Liver (tissue), 8 donors: ENCODE measurements at regions not wholly inside any gene's neighbourhood (a gene's known extent, or its start where the extent isn't known, plus 50 kb on each side); places are given as distances from the start of the nearest gene placed in this dataset.

Experiments used
- DNase-seq: peaks from one replicate; pipeline ENCODE4 v3.0.0-alpha.2; 2017; ENCODE audit warnings: low spot score
- H3K27ac ChIP-seq, 2 donors: one replicate each; pipeline ENCODE4 v1.7.0; 2013; ENCODE audit warnings: inconsistent platforms in 2 of 2, low read length in 2 of 2, control low read depth in 1 of 2, low read depth in 1 of 2, mild to moderate bottlenecking in 1 of 2
- H3K27me3 ChIP-seq, 4 donors: one replicate each; pipeline versions ENCODE4 v1.6.1 to v1.7.0; 2013; ENCODE audit warnings: low read length in 3 of 4, inconsistent platforms in 1 of 4, mild to moderate bottlenecking in 1 of 4, moderate library complexity in 1 of 4; ENCODE audit not compliant: control insufficient read depth in 4 of 4, insufficient read depth in 4 of 4
- H3K36me3 ChIP-seq, 4 donors: one replicate each; pipeline versions ENCODE4 v1.6.1 to v1.7.0; 2013; ENCODE audit warnings: low read length in 3 of 4, mild to moderate bottlenecking in 3 of 4, low read depth in 1 of 4, moderate library complexity in 1 of 4; ENCODE audit not compliant: control insufficient read depth in 4 of 4, insufficient read depth in 3 of 4
- H3K4me1 ChIP-seq, 4 donors: one replicate each; pipeline versions ENCODE4 v1.6.1 to v1.7.0; 2013; ENCODE audit warnings: low read length in 3 of 4, mild to moderate bottlenecking in 3 of 4, moderate library complexity in 1 of 4; ENCODE audit not compliant: control insufficient read depth in 4 of 4, insufficient read depth in 4 of 4
- H3K4me3 ChIP-seq, 3 donors: one replicate each; pipeline versions ENCODE4 v1.6.1 to v1.7.0; 2013; ENCODE audit warnings: low read length in 3 of 3, control low read depth in 1 of 3, low read depth in 1 of 3, mild to moderate bottlenecking in 1 of 3
- H3K9ac ChIP-seq, 2 donors: one replicate each; pipeline ENCODE4 v1.7.0; 2013; ENCODE audit warnings: low read length in 2 of 2, mild to moderate bottlenecking in 2 of 2, moderate library complexity in 2 of 2, control low read depth in 1 of 2, low read depth in 1 of 2
- H3K9me3 ChIP-seq, 4 donors: one replicate each; pipeline versions ENCODE4 v1.6.1 to v1.7.0; 2013; ENCODE audit warnings: low read length in 3 of 4; ENCODE audit not compliant: control insufficient read depth in 4 of 4
- ATF3 ChIP-seq: IDR thresholded peaks from 2 replicates; pipeline ENCODE4 v1.6.1; 2016; ENCODE audit warnings: antibody characterized with exemption
- CTCF ChIP-seq: fragments of 150-350 bp; IDR thresholded peaks from 2 replicates; pipeline ENCODE4 v1.5.1; 2017; ENCODE audit warnings: improper control_type of control experiment, low read depth, low read length; ENCODE audit not compliant: missing input control
- EGR1 ChIP-seq, 2 donors: IDR thresholded peaks; 2 replicates each; pipeline ENCODE4 v1.6.1; 2016 to 2018; ENCODE audit warnings: antibody characterized with exemption in 2 of 2, low read depth in 2 of 2
- FOXA1 ChIP-seq: IDR thresholded peaks from 2 replicates; pipeline ENCODE4 v1.6.1; 2016; ENCODE audit warnings: antibody characterized with exemption
- FOXA2 ChIP-seq: IDR thresholded peaks from 2 replicates; pipeline ENCODE4 v1.6.1; 2016; ENCODE audit warnings: antibody characterized with exemption
- GABPA ChIP-seq, 2 donors: IDR thresholded peaks in 1 of 2; conservative IDR thresholded peaks in 1 of 2; 2 replicates each; pipeline ENCODE4 v1.6.1; 2016; ENCODE audit warnings: antibody characterized with exemption in 2 of 2, mild to moderate bottlenecking in 1 of 2, moderate library complexity in 1 of 2
- HNF4A ChIP-seq, 2 donors: conservative IDR thresholded peaks; 2 replicates each; pipeline ENCODE4 v1.6.1; 2016; ENCODE audit warnings: antibody characterized with exemption in 2 of 2, mild to moderate bottlenecking in 2 of 2
- HNF4G ChIP-seq: IDR thresholded peaks from 2 replicates; pipeline ENCODE4 v1.6.1; 2016; ENCODE audit warnings: antibody characterized with exemption
- JUND ChIP-seq, 2 donors: IDR thresholded peaks; 2 replicates each; pipeline ENCODE4 v1.6.1; 2016; ENCODE audit warnings: antibody characterized with exemption in 2 of 2
- MAX ChIP-seq: IDR thresholded peaks from 2 replicates; pipeline ENCODE4 v1.6.1; 2016; ENCODE audit warnings: antibody characterized with exemption
- RAD21 ChIP-seq, 2 donors: IDR thresholded peaks; 2 replicates each; pipeline ENCODE4 v1.6.1; 2016; ENCODE audit warnings: antibody characterized with exemption in 2 of 2, mild to moderate bottlenecking in 2 of 2
- REST ChIP-seq: IDR thresholded peaks from 2 replicates; pipeline ENCODE4 v1.6.1; 2016; ENCODE audit warnings: antibody characterized with exemption, mild to moderate bottlenecking
- RXRA ChIP-seq, 2 donors: IDR thresholded peaks; 2 replicates each; pipeline ENCODE4 v1.6.1; 2017 to 2018; ENCODE audit warnings: antibody characterized with exemption in 2 of 2, mild to moderate bottlenecking in 1 of 2
- SP1 ChIP-seq: IDR thresholded peaks from 2 replicates; pipeline ENCODE4 v1.6.1; 2018; ENCODE audit warnings: antibody characterized with exemption, mild to moderate bottlenecking
- YY1 ChIP-seq: IDR thresholded peaks from 2 replicates; pipeline ENCODE4 v1.6.1; 2016; ENCODE audit warnings: antibody characterized with exemption, mild to moderate bottlenecking
- WGBS: extraction: QIAGEN DNeasy Blood & Tissue Kit; methylation state at CpG from one replicate; pipeline ENCODE4 v1.1.7; 2013; 5-methylcytosine and 5-hydroxymethylcytosine counted together
- donor health status: healthy.
- donor health status: healthy.
- donor health status: healthy.
- donor health status: healthy.
- donor health status: healthy.

- Histone ChIP-seq H3K4me1 (no peaks in the 10 kb centered on the region), H3K4me3 (no peak overlapping the region), H3K9me3 (no peaks in the 10 kb centered on the region), H3K9ac (no peak overlapping the region), H3K36me3 (no peaks in the 10 kb centered on the region), H3K27ac (no peak overlapping the region), H3K27me3 (peaks cover 0 to 4% (median under 1%) of the 10 kb centered on the region in 4 donors)
- WGBS = 42% methylated on average over 10 of the region's 10 CpGs
- no peak for DNase-seq
- no peak for TF ChIP-seq SP1
- TF ChIP-seq GABPA (IDR thresholded peaks at IDR 0.05 in 1 of 2, conservative IDR thresholded peaks at IDR 0.05 in 1 of 2) = no peak
- no peak for TF ChIP-seq ATF3
- TF ChIP-seq MAX = no peak
- no peak for TF ChIP-seq HNF4G
- TF ChIP-seq YY1 = no peak
- TF ChIP-seq FOXA1 = no peak
- TF ChIP-seq CTCF = no peak
- no peak for TF ChIP-seq FOXA2
- TF ChIP-seq JUND (IDR thresholded peaks at IDR 0.05) = no peak
- no peak for TF ChIP-seq REST
Observed at GRCh38 chr22:47776329-47776728, 1013.9 kb downstream of the TBC1D22A start.

GRCh38 chr22:47775686-47776085 is 1013.2 kb downstream of the TBC1D22A start:
- no peak for TF ChIP-seq HNF4G
- TF ChIP-seq YY1 = no peak
- no peak for TF ChIP-seq FOXA1
- TF ChIP-seq RAD21 (IDR thresholded peaks at IDR 0.05) = no peak
- Histone ChIP-seq H3K4me3 (no peak overlapping the region), H3K36me3 (no peaks in the 10 kb centered on the region), H3K9me3 (no peaks in the 10 kb centered on the region), H3K27me3 (peaks cover 0 to 4% (median under 1%) of the 10 kb centered on the region in 4 donors), H3K27ac (no peak overlapping the region), H3K9ac (no peak overlapping the region), H3K4me1 (no peaks in the 10 kb centered on the region)
- DNase-seq = no peak
- WGBS = 61% methylated on average over 4 of the region's 4 CpGs

GRCh38 chr22:47775191-47775590 is 1012.7 kb downstream of the TBC1D22A start:
- no peaks in the 10 kb centered on the region for H3K36me3 ChIP-seq
- no peak overlapping the region for H3K4me3 ChIP-seq
- H3K4me1 ChIP-seq = no peaks in the 10 kb centered on the region
- WGBS = 46% methylated on average over 4 of the region's 4 CpGs
- no peak overlapping the region for H3K9ac ChIP-seq
- no peak for DNase-seq
- H3K27ac ChIP-seq = no peak overlapping the region
- H3K27me3 ChIP-seq = peaks cover 0 to 4% (median under 1%) of the 10 kb centered on the region in 4 donors
- no peaks in the 10 kb centered on the region for H3K9me3 ChIP-seq
- TF ChIP-seq FOXA1 (no peak), RAD21 (IDR thresholded peaks at IDR 0.05) (no peak), GABPA (IDR thresholded peaks at IDR 0.05 in 1 of 2, conservative IDR thresholded peaks at IDR 0.05 in 1 of 2) (no peak), RXRA (IDR thresholded peaks at IDR 0.05) (no peak), EGR1 (IDR thresholded peaks at IDR 0.05; ENCODE audit: low read depth in 2 of 2) (no peak), REST (no peak), CTCF (no peak), MAX (no peak), YY1 (no peak), HNF4A (conservative IDR thresholded peaks at IDR 0.05) (no peak), SP1 (no peak), HNF4G (no peak)
